Mononuclear cell (primary cell): ENCODE measurements at regions not wholly inside any gene's neighbourhood (a gene's known extent, or its start where the extent isn't known, plus 50 kb on each side); places are given as distances from the start of the nearest gene placed in this dataset.

ENCODE experiments used
- H3K27me3 ChIP-seq: 2 replicates; pipeline ENCODE4 v1.6.0; 2011; ENCODE audit warnings: low read length, control low read depth; ENCODE audit not compliant: insufficient read depth
- H3K4me1 ChIP-seq: 2 replicates; pipeline ENCODE4 v1.5.1; 2011; ENCODE audit warnings: mild to moderate bottlenecking, low read length, control low read depth; ENCODE audit not compliant: insufficient read depth
- H3K4me3 ChIP-seq: 2 replicates; pipeline ENCODE4 v1.5.1; 2011; ENCODE audit warnings: mild to moderate bottlenecking, low read length, moderate library complexity
- H3K9me3 ChIP-seq: 2 replicates; pipeline ENCODE4 v1.5.1; 2011; ENCODE audit warnings: low read depth, mild to moderate bottlenecking, control low read depth, low read length

GRCh38 chr2:215605214-215605613 lies 169.3 kb upstream of the FN1 start:
- no peaks in the 10 kb centered on the region for H3K27me3 ChIP-seq

DNA sequence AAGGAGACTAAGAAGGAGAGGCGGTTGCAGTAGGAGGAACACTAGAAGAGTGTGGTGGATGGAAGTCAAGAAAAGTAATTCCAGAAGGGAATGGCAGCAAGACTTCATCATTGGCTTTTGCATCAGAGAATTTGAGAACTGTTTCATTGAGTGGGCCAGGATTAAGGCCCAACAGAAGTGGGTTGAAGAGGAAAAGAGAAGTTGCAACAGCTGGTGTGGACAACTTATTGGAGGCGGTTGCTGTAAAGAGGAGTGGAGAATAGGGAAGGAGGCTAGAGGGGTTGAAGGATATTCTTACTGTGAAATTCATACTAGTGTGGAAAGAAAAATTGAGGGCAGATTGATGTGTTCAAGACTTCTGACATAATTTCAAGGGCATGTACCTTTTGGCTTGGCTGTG lies 168.7 kb upstream of the FN1 start:
- no peaks in the 10 kb centered on the region for H3K27me3 ChIP-seq
- no peaks in the 10 kb centered on the region for H3K9me3 ChIP-seq
- no peak overlapping the region for H3K4me3 ChIP-seq
- no peaks in the 10 kb centered on the region for H3K4me1 ChIP-seq

More at GRCh38 chr2:215605214-215605613, 169.3 kb upstream of the FN1 start:
- Histone ChIP-seq H3K4me1 (no peaks in the 10 kb centered on the region), H3K9me3 (no peaks in the 10 kb centered on the region), H3K4me3 (no peak overlapping the region)

GRCh38 chr2:215603440-215603839 lies 167.6 kb upstream of the FN1 start:
- no peaks in the 10 kb centered on the region for H3K4me1 ChIP-seq
- H3K4me3 ChIP-seq = no peak overlapping the region
- H3K27me3 ChIP-seq = no peaks in the 10 kb centered on the region
- no peaks in the 10 kb centered on the region for H3K9me3 ChIP-seq

DNA sequence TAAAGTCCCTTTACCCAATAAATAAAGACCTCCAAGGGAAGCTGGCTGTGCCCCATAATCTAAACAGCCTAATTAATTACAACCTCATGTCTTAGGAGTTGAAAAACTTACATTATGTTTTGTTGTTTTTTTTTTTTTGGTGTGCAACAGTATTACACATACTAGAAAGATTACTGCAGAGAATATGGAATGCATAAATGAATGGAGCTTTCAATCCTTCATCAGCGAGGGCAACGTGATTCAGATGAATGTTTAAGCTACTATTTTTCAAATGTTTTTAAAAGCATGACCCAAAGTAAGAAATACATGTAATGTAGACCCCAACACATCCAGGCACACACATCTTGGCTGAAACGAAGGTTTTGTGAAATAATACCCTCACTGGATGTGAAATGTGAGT lies 167.1 kb upstream of the FN1 start:
- H3K4me1 ChIP-seq = no peaks in the 10 kb centered on the region
- H3K9me3 ChIP-seq = no peaks in the 10 kb centered on the region
- no peak overlapping the region for H3K4me3 ChIP-seq
- H3K27me3 ChIP-seq = no peaks in the 10 kb centered on the region

GRCh38 chr2:215601990-215602721 lies 166.3 kb upstream of the FN1 start:
- no peaks in the 10 kb centered on the region for H3K27me3 ChIP-seq

GRCh38 chr2:215601526-215601925 lies 165.7 kb upstream of the FN1 start:
- H3K4me1 ChIP-seq = no peaks in the 10 kb centered on the region
- no peaks in the 10 kb centered on the region for H3K27me3 ChIP-seq
- H3K9me3 ChIP-seq = no peaks in the 10 kb centered on the region
- no peak overlapping the region for H3K4me3 ChIP-seq

More at GRCh38 chr2:215601990-215602721, 166.3 kb upstream of the FN1 start:
- no peaks in the 10 kb centered on the region for H3K4me1 ChIP-seq
- no peak overlapping the region for H3K4me3 ChIP-seq
- no peaks in the 10 kb centered on the region for H3K9me3 ChIP-seq

GRCh38 chr2:215598376-215598975 lies 162.6 kb upstream of the FN1 start:
- H3K4me3 ChIP-seq = no peak overlapping the region
- no peaks in the 10 kb centered on the region for H3K27me3 ChIP-seq
- H3K4me1 ChIP-seq = no peaks in the 10 kb centered on the region
- H3K9me3 ChIP-seq = no peaks in the 10 kb centered on the region

- Histone ChIP-seq H3K9me3 (no peaks in the 10 kb centered on the region), H3K27me3 (no peaks in the 10 kb centered on the region), H3K4me1 (no peaks in the 10 kb centered on the region), H3K4me3 (no peak overlapping the region)
These were observed 161.7 kb upstream of the FN1 start for GRCh38 chr2:215597577-215597976.

DNA sequence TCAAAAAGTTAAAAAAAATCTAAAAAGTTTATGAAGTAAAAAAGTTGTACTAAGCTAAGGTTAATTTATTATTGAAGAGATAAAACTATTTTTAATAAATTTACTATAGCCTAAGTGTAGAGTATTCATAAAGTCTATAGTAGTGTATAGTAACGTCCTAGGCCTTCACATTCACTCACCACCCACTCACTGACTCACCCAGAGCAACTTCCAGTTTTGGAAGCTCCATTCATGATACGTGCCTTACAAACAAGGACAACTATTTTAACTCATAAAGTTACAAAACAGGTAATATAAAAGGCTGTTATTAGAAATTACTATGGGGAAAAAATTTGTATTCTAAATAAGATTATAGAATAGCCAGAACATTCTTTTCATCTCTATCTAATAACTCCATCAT lies 158.9 kb upstream of the FN1 start:
- Histone ChIP-seq H3K27me3 (no peaks in the 10 kb centered on the region), H3K9me3 (no peaks in the 10 kb centered on the region), H3K4me3 (no peak overlapping the region), H3K4me1 (no peaks in the 10 kb centered on the region)

DNA sequence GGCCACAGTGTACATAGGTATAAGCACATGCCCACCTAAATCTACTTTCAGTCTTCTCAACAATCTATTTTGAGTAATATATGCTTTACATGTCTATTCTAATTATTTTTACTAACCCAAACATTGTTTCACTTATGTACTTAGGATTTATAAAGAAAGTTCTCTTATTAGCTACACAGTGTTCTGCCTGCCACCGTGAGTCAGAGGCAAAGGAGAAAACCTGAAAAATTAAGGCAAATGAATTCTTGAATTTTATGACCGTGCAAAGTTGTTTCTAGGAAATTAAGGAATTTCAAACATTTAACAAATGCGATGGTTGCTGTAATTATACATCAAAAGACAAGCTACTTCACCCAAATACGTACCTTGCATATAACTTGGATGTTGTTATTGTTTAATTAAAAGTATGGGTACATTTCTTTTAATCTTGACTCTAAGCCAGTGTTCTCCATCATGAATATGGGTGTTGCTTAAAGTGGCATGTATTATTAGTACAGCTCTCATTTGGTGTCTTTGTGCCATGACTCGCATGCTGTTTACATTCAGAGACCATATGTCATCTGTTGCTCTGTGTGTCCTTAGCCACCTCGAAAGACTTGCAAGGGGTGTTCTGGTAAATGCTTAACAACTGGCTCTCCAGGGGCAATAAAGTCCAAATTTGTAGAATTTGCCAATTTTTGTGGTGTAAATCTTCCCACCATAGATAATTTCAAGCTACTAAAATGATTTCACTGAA lies 154.3 kb upstream of the FN1 start:
- H3K4me1 ChIP-seq = no peaks in the 10 kb centered on the region
- H3K4me3 ChIP-seq = no peak overlapping the region
- no peaks in the 10 kb centered on the region for H3K27me3 ChIP-seq
- H3K9me3 ChIP-seq = no peaks in the 10 kb centered on the region

- H3K4me3 ChIP-seq = no peak overlapping the region
- no peaks in the 10 kb centered on the region for H3K27me3 ChIP-seq
- H3K9me3 ChIP-seq = no peaks in the 10 kb centered on the region
- peaks cover 5% of the 10 kb centered on the region for H3K4me1 ChIP-seq
These were observed 148.0 kb upstream of the FN1 start for GRCh38 chr2:215583881-215584280.

DNA sequence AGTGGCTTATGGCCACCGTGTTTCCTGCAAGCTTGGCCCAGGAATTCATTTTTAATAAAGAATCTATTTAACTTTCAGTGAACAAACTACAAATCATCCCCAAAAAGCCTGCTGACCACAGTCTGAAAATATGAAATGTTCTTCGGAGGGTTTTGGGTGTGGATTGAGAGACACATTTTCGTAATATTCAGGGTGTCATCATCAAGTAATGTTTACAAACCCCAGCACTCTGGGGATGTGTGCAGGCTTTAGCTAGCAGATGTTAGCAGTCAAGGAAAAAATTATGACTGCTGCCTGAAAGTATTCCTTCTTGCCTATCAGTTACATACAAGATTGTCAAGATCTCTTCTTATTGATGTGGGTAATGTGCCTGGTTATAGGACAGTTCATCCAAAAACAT lies 143.9 kb upstream of the FN1 start:
- Histone ChIP-seq H3K4me3 (no peak overlapping the region), H3K9me3 (no peaks in the 10 kb centered on the region), H3K27me3 (no peaks in the 10 kb centered on the region), H3K4me1 (peaks cover 5% of the 10 kb centered on the region)

DNA sequence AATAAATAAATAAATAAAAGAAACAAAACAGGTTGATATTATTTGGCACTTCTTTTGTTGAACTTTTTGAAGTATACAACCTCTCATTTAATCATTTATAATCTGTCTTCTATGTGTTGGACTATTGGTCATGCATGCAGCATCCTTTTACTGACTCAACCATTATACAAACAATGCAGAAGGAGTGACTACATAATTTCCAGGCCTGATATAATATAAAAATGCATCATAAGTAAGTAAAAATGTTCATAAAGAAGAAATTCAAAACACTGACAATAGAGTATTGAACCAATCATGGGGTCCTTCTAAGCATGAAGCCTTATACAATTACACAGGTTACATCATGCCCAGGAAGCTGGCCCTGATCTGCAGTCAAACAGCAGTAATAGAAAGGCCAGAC lies 141.5 kb upstream of the FN1 start:
- Histone ChIP-seq H3K9me3 (no peaks in the 10 kb centered on the region), H3K4me3 (no peak overlapping the region), H3K4me1 (peaks cover 5% of the 10 kb centered on the region), H3K27me3 (no peaks in the 10 kb centered on the region)

DNA sequence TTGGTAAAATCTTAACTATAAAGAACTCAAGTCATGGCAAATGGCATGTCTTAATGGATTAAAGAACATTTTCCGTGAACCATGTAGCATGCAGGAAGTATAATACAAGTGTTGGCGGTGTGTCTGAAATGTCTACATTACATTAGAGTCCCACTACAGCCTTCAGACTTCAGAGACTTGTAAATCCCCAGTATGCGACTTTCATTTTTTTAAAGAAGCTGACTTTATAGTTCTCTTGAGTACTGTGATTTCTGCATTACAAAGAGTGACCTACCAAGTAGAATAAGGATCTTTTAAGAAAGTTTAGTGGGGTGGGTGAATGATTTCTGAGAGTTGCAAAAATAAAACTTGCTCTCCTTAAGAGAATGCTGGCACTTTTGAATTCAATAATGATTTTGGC lies 140.7 kb upstream of the FN1 start:
- H3K4me3 ChIP-seq = no peak overlapping the region
- H3K27me3 ChIP-seq = no peaks in the 10 kb centered on the region
- H3K9me3 ChIP-seq = no peaks in the 10 kb centered on the region
- H3K4me1 ChIP-seq = peaks cover 5% of the 10 kb centered on the region

DNA sequence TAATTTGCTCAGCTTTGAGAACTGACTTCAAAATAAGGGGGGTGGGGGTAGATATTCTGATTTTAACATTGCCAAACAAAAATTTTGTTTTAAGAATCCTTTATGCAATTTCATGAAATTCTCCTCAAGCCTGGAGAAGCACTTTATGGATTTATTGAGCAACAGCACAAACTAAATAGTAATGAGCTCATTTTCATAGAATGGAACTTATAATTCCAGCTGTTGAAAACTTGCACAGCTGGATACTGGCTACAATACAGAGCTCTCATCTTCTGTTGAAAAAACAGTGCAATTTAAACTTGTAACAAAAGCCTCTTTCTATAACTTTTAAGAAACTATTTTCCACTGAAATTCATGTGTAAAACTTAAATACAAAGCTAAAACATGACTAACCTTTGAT lies 137.6 kb upstream of the FN1 start:
- Histone ChIP-seq H3K4me3 (no peak overlapping the region), H3K27me3 (peaks cover 4% of the 10 kb centered on the region), H3K4me1 (no peaks in the 10 kb centered on the region), H3K9me3 (no peaks in the 10 kb centered on the region)
